ENCODE measurements at regions not wholly inside any gene's neighbourhood (a gene's known extent, or its start where the extent isn't known, plus 50 kb on each side); places are given as distances from the start of the nearest gene placed in this dataset.

GRCh38 chr13:39959497-39960144 is 304.2 kb downstream of the COG6 start:
- no peak for TF ChIP-seq POLR2A (IDR thresholded peaks at IDR 0.05)
- TF ChIP-seq CTCF (IDR thresholded peaks at IDR 0.05): no peak
- no peak for TF ChIP-seq POLR2AphosphoS5 (IDR thresholded peaks at IDR 0.05)

Measured in breast epithelium (tissue), 3 donors.